Astrocyte (in vitro differentiated cells and primary cell): ENCODE measurements at regions not wholly inside any gene's neighbourhood (a gene's known extent, or its start where the extent isn't known, plus 50 kb on each side); places are given as distances from the start of the nearest gene placed in this dataset.
"Not testable (repeated sequence)": the region's sequence is repeated elsewhere in the genome, so short reads cannot be mapped to it uniquely, and the experiment has no call there.

Experiments used
- CTCF ChIP-seq: IDR thresholded peaks from 2 replicates; pipeline ENCODE4 v1.5.1; 2011; ENCODE audit warnings: low read depth, mild to moderate bottlenecking, inconsistent platforms, low read length, moderate library complexity; ENCODE audit not compliant: insufficient read depth
- EZH2 ChIP-seq: IDR thresholded peaks from 2 replicates; pipeline ENCODE4 v1.6.1; 2012; ENCODE audit warnings: mild to moderate bottlenecking, low read length, inconsistent platforms; ENCODE audit not compliant: insufficient read depth

DNA sequence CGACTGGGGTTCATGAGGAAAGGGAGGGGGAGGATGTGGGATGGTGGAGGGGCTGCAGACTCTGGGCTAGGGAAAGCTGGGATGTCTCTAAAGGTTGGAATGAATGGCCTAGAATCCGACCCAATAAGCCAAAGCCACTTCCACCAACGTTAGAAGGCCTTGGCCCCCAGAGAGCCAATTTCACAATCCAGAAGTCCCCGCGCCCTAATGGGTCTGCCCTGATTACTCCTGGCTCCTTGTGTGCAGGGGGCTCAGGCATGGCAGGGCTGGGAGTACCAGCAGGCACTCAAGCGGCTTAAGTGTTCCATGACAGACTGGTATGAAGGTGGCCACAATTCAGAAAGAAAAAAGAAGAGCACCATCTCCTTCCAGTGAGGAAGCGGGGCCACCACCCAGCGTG, 261.6 kb downstream of the OR4F29 start:
- TF ChIP-seq CTCF, EZH2: not testable (repeated sequence)
